RKO (cell line): ENCODE measurements at regions not wholly inside any gene's neighbourhood (a gene's known extent, or its start where the extent isn't known, plus 50 kb on each side); places are given as distances from the start of the nearest gene placed in this dataset.
"Not testable (repeated sequence)": the region's sequence is repeated elsewhere in the genome, so short reads cannot be mapped to it uniquely, and the experiment has no call there.

ENCODE experiments used
- DNase-seq: peaks from one replicate; pipeline ENCODE4 v3.0.0-alpha.2; 2016; ENCODE audit warnings: low spot score

DNA sequence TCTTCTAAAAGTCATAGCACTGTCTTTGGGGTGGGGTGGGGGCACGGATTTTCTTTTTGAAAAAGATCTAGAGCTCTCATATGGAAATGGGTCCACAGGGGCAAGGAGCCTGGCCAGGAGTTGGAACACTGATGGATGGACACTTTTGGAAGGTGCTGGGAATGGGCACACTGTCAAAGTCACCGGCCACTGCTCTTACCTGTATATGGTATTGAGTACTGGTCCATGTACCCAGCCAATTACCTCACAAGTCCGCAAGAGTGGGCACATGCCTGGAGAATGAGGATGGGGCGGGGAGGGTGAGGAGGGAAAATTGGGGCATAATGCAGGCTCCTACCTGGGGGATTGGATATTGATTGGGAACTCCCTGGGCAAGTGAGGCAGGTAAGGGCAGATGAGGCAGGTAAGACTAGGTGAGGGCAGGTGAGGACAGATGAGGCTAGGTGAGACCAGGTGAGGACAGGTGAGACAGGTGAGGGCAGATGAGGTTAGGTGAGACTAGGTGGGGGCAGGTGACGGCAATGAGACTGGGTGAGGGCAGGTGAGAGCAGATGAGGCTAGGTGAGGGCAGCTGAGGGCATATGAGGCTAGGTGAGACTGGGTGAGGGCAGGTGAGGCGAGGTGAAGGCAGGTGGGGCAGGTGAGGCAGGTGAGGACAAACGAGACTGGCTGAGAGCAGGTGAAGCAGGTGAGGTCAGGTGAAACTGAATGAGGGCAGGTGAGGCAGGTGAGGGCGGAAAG lies 167.9 kb downstream of the NRN1 start:
- no peak for DNase-seq

DNA sequence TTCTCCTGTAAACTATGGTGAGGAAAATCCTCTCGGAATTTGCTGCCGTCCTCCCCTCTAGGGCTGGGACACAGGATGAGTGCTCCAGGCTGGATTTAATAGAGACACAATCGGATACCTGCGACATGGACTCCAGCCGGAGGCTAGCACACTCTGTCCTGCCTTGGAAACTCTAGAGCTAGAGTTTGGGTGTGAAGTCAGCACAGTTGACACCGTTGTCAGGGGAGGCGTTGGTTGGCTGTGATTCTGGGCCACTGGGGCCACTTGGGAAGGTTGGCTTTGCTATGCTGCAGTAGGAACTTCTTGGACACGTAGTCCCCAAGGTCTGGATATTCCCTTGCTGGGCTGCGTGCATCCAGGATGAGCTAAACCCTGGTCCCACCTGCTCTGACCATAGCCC lies 169.4 kb downstream of the NRN1 start:
- DNase-seq, result no peak

DNA sequence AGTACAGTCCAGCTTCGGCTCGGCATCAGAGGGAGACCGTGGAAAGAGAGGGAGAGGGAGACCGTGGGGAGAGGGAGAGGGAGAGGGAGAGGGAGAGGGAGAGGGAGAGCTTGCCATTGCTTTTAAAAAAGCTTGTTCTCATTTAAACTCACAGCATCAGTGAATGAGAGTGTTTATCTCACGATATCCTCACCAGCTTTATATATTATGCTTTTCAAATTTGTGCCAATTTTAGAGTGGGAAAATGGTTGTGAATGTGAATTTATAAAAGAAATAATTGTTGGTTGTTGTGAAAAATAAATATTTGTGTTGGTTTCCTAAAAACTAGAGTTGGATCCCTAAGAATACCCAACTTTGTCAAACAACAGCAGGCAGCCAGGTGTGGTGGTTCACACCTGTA lies 170.1 kb downstream of the NRN1 start:
- not testable (repeated sequence) for DNase-seq

DNA sequence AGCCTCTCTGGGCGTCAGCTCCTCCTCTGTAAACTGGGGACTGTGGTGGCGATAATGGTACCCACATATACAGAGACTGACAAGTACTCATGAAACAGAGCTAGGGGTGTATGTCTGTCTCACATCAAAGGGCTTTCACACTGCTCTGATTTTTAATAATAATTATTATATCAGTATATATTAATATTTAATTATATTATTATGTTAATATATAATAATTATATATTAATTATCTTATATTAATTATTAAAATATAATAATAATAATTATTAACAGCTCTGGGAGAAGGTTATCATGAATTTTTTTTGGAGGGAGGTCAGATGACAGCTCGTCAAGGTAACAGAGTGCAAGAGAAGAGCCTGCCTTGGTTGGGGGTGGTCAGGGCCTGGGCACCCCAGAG lies 173.6 kb downstream of the NRN1 start:
- DNase-seq, result no peak

DNA sequence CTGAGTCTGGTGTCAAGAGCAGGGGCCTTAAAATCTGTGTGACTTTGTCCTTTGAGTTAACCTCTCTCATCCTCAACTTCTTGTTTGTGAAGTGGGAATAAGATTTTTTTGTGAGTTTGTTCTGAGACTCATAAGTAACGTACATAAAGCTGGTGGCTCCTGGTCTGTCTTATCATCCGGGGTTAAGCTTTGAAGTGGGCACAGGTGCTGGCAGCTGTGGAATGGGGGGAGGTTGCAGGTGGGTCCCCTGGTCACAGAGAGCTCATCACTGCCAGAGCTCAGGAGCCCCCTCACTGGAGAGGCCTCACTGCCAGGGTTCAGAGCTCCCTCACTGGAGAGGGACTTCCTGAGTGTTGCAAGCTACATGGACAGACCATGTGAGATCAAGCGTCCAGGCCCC lies 174.1 kb downstream of the NRN1 start:
- no peak for DNase-seq

DNA sequence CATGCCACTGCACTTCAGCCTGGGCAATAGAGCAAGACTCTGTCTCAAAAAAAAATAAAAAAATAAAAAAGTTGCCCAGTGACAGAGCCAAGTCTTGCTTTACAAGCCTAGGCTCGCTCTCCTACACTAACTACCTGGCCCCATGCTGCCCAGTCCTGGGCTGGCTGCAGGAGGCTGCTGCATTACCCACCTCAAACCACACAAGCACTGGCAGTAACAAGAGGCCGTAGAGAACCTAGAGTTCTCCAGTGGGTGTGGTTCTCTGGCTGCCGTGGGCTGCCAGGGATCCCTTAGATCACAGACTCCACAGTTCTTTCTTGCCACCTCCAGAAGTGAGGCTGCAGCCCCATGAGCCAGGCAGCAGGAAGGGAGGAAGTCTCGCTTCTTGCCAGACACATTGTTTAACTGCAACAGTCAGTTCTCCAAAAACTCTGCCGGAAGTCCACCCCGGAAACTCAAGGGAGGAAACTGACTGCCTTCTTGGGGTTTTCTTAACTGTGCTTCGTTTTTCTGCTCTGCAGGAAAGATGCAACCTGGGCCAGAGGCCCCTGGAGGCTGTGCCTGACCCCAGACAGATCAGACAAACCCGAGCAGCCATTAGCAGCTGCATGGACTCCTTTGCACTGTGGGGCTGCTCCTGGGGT lies 175.4 kb downstream of the NRN1 start:
- not testable (repeated sequence) for DNase-seq

DNA sequence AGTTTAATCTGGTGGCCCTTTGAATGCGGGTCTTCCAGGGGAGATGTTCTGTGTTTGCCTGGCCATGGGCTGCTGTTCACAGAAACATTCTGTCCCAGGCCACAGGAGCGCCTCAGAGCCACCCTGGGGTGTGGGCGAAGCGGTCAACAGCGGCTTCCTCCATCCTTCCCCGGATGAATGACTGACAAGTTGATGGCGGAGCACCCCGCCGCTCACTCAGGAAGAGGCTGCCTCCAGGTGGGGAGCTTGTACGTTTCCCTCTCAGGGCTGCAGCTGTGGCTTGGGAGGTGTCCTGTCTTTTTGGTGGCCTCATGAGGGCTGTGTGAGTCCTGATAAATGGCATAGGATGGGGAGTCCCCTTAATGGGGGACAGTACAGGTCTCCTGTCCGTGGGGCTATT lies 178.4 kb downstream of the NRN1 start:
- DNase-seq, result no peak

DNA sequence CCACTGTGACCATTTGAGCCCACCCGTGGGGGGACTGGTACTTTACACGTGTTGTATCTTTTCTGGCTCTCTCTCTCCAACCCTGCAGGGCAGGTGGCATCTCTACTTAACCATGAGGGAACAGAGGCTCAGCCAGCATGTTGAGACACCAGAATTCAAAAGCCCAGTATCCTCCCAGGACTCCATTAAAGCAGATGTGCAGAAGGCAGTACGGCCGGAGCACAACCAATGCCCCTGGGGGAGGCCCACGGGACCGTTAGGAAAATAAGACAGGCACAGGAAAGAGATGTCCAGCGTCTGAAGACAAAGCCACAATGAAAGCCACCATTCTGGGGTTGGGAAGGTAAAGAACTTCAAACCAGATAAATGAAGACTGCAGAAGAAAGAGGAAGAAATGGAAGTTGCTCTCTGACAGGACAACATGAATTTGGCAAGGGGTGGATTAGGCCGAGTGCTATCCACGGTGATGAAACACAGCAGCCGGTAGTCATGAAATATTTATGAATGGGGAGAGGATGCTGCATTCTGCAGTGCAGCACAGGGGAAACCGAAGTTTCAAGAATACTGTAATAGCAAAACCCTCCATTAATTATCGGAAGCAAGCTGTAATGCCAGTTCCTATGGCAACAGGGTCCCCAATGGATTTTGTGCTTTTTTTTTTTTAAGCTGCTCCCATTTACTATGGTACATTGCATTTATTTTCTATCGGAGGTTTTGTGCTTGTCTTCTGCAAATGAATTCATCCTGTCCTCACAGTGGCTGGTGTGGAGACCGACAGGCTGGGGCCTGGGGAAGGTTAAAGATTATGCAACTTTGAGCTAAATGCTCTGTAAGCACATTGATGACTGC lies 179.4 kb downstream of the NRN1 start:
- DNase-seq, result no peak

DNA sequence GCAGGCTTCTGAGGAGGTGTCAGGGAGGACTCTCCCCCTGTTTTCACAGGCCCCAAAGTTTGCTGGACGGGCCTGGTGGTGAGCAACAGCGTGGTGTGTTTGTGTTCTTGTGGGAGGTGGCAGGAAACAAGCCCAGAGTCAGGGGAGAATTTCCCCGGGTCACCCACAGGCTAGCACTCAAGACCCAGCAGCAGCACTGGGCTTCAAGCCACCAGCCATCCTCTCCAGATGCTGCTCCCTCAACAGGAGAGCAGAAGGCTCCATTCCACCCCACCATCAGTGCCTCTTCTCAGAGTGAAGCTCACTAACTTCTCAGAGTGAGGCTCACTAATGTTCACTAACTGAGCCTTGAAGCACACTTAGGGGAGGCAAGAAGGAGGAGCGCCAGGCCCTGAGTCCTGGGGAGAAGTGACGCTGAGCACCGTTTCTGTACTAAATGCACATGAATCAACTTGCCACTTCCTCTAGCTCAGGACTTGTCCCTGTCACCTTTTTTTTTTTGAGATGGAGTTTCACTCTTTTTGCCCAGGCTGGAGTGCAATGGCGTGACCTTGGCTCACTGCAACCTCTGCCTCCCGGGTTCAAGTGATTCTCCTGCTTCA lies 182.2 kb downstream of the NRN1 start:
- DNase-seq, result not testable (repeated sequence)
